GM23338 (cell line): ENCODE measurements at regions not wholly inside any gene's neighbourhood (a gene's known extent, or its start where the extent isn't known, plus 50 kb on each side); places are given as distances from the start of the nearest gene placed in this dataset.
"Not testable (repeated sequence)": the region's sequence is repeated elsewhere in the genome, so short reads cannot be mapped to it uniquely, and the experiment has no call there.

ENCODE experiments used
- EZH2 ChIP-seq: fragments of 200-600 bp; sonication (generic); IDR thresholded peaks from one replicate; pipeline ENCODE4 v1.8.0; 2017; ENCODE audit warnings: antibody characterized with exemption, mild to moderate bottlenecking, low read depth; ENCODE audit not compliant: unreplicated experiment
- EZH2phosphoT487 ChIP-seq: fragments of 200-600 bp; sonication (generic); IDR thresholded peaks from one replicate; pipeline ENCODE4 v1.8.1; 2018; ENCODE audit warnings: antibody characterized with exemption; ENCODE audit not compliant: unreplicated experiment
- POLR2AphosphoS5 ChIP-seq: IDR thresholded peaks from 2 replicates; pipeline ENCODE4 v1.6.1; 2016; ENCODE audit warnings: antibody characterized with exemption, low read depth
- TF ChIP-seq, protein P1 (sequence below), 2 experiments: fragments of 200-600 bp in 1 of 2; sonication (generic) in 1 of 2; conservative IDR thresholded peaks; 2 replicates each; pipeline versions ENCODE4 v1.5.1 to v1.6.1; 2016 to 2017; ENCODE audit warnings: antibody characterized with exemption in 2 of 2, low read depth in 2 of 2, mild to moderate bottlenecking in 2 of 2, moderate library complexity in 1 of 2

DNA sequence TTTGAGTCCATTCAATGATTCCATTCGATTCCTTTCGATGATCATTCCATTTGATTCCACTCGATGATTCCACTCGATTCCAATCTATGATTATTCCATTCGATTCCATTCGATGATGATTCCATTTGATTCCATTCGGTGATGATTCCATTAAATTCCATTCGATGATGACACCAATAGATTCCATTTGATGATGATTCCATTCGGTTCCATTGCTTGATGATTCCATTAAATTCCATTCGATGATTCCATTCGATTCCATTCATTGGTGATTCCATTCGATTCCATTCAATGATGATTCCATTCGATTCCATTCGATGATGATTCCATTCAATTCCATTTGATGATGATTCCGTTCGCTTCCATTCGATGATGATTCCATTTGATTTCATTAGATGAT, 1104.1 kb downstream of the RPIA start:
- TF ChIP-seq, protein P1, sequence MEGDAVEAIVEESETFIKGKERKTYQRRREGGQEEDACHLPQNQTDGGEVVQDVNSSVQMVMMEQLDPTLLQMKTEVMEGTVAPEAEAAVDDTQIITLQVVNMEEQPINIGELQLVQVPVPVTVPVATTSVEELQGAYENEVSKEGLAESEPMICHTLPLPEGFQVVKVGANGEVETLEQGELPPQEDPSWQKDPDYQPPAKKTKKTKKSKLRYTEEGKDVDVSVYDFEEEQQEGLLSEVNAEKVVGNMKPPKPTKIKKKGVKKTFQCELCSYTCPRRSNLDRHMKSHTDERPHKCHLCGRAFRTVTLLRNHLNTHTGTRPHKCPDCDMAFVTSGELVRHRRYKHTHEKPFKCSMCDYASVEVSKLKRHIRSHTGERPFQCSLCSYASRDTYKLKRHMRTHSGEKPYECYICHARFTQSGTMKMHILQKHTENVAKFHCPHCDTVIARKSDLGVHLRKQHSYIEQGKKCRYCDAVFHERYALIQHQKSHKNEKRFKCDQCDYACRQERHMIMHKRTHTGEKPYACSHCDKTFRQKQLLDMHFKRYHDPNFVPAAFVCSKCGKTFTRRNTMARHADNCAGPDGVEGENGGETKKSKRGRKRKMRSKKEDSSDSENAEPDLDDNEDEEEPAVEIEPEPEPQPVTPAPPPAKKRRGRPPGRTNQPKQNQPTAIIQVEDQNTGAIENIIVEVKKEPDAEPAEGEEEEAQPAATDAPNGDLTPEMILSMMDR (conservative IDR thresholded peaks at IDR 0.05; ENCODE audit: low read depth in 2 of 2) = not testable (repeated sequence)
- not testable (repeated sequence) for TF ChIP-seq POLR2AphosphoS5, EZH2phosphoT487, EZH2
